ENCODE measurements at regions not wholly inside any gene's neighbourhood (a gene's known extent, or its start where the extent isn't known, plus 50 kb on each side); places are given as distances from the start of the nearest gene placed in this dataset.

- no peak overlapping the region for H3K4me3 ChIP-seq (ENCODE audit: low read length)
- H3K36me3 ChIP-seq (ENCODE audit: control insufficient read depth, insufficient read depth, low read length) = no peaks in the 10 kb centered on the region
- peak; percentile 14 for DNase-seq
- H3K27ac ChIP-seq (ENCODE audit: low read length) = no peak overlapping the region
- no peaks in the 10 kb centered on the region for H3K9me3 ChIP-seq (replicated peaks; ENCODE audit: control insufficient read depth, low read depth, low read length)
- peaks cover 5% of the 10 kb centered on the region for H3K4me1 ChIP-seq (ENCODE audit: control insufficient read depth, insufficient read depth, low read length)
- 28% methylated on average over 2 of the region's 5 CpGs for WGBS (ENCODE audit: insufficient coverage)
- H3K27me3 ChIP-seq (ENCODE audit: control insufficient read depth, insufficient read depth, low read length) = peaks cover 2% of the 10 kb centered on the region
These were observed 54.5 kb upstream of the PLXNA2 start for GRCh38 chr1:208298593-208299269.

DNA sequence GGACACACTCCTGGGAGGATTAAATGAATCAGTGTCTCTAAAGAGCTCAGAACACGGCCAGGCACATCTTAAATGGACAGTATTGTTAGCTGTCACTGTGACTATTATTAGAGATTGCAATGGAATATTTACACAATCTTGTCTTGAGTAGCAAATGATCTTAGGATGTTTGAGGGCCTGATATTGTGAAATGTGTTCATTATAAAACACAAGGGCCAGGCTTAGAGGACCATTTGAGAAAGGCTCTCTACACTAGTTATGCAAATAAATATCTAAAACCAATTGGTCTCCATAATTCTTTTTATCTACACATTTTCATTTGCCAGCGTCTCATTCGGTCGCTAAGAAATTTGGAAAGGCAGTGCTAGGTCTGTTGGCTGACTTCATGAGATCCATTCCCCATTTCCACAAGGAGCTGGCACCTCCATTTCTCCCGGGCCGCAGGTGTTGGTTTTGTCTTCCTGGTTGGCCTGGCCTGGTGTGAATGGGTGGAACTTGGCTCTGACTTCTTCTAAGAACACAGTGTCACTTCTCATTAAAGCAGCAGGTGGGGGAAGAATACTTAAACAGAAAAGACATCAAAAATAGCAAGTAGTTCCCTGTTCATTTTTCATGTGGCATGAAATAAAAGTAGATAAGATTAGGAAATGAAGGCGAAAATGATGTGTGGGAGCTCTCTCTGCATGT, 56.0 kb upstream of the PLXNA2 start:
- peaks cover 2% of the 10 kb centered on the region for H3K27me3 ChIP-seq (ENCODE audit: control insufficient read depth, insufficient read depth, low read length)
- 86% methylated on average over 1 of the region's 7 CpGs for WGBS (ENCODE audit: insufficient coverage)
- no peak for DNase-seq
- H3K27ac ChIP-seq (ENCODE audit: low read length) = no peak overlapping the region
- no peaks in the 10 kb centered on the region for H3K36me3 ChIP-seq (ENCODE audit: control insufficient read depth, insufficient read depth, low read length)
- no peak overlapping the region for H3K4me3 ChIP-seq (ENCODE audit: low read length)
- H3K9me3 ChIP-seq (replicated peaks; ENCODE audit: control insufficient read depth, low read depth, low read length) = no peaks in the 10 kb centered on the region
- peaks cover 5% of the 10 kb centered on the region for H3K4me1 ChIP-seq (ENCODE audit: control insufficient read depth, insufficient read depth, low read length)

GRCh38 chr1:208302699-208303238, 58.6 kb upstream of the PLXNA2 start:
- no peaks in the 10 kb centered on the region for H3K27me3 ChIP-seq (ENCODE audit: control insufficient read depth, insufficient read depth, low read length)
- no peak for DNase-seq
- peaks cover 5% of the 10 kb centered on the region for H3K4me1 ChIP-seq (ENCODE audit: control insufficient read depth, insufficient read depth, low read length)
- 93% methylated on average over 4 of the region's 4 CpGs for WGBS (ENCODE audit: insufficient coverage)
- H3K4me3 ChIP-seq (ENCODE audit: low read length) = no peak overlapping the region
- no peaks in the 10 kb centered on the region for H3K36me3 ChIP-seq (ENCODE audit: control insufficient read depth, insufficient read depth, low read length)
- no peaks in the 10 kb centered on the region for H3K9me3 ChIP-seq (replicated peaks; ENCODE audit: control insufficient read depth, low read depth, low read length)
- no peak overlapping the region for H3K27ac ChIP-seq (ENCODE audit: low read length)

- WGBS (ENCODE audit: insufficient coverage) = 58% methylated on average over 2 of the region's 8 CpGs
- Histone ChIP-seq H3K27ac (ENCODE audit: low read length) (no peak overlapping the region), H3K27me3 (ENCODE audit: control insufficient read depth, insufficient read depth, low read length) (no peaks in the 10 kb centered on the region), H3K4me3 (ENCODE audit: low read length) (no peak overlapping the region), H3K36me3 (ENCODE audit: control insufficient read depth, insufficient read depth, low read length) (no peaks in the 10 kb centered on the region), H3K9me3 (replicated peaks; ENCODE audit: control insufficient read depth, low read depth, low read length) (no peaks in the 10 kb centered on the region), H3K4me1 (ENCODE audit: control insufficient read depth, insufficient read depth, low read length) (no peaks in the 10 kb centered on the region)
- peak; percentile 24 for DNase-seq
These were observed 59.8 kb upstream of the PLXNA2 start for GRCh38 chr1:208303743-208304712.

GRCh38 chr1:208308221-208308620, 64.0 kb upstream of the PLXNA2 start:
- no peak overlapping the region for H3K27ac ChIP-seq (ENCODE audit: low read length)
- 46% methylated on average over 2 of the region's 3 CpGs for WGBS (ENCODE audit: insufficient coverage)
- H3K9me3 ChIP-seq (replicated peaks; ENCODE audit: control insufficient read depth, low read depth, low read length) = no peaks in the 10 kb centered on the region
- H3K27me3 ChIP-seq (ENCODE audit: control insufficient read depth, insufficient read depth, low read length) = no peaks in the 10 kb centered on the region
- no peaks in the 10 kb centered on the region for H3K36me3 ChIP-seq (ENCODE audit: control insufficient read depth, insufficient read depth, low read length)
- DNase-seq = no peak
- no peaks in the 10 kb centered on the region for H3K4me1 ChIP-seq (ENCODE audit: control insufficient read depth, insufficient read depth, low read length)
- no peak overlapping the region for H3K4me3 ChIP-seq (ENCODE audit: low read length)

DNA sequence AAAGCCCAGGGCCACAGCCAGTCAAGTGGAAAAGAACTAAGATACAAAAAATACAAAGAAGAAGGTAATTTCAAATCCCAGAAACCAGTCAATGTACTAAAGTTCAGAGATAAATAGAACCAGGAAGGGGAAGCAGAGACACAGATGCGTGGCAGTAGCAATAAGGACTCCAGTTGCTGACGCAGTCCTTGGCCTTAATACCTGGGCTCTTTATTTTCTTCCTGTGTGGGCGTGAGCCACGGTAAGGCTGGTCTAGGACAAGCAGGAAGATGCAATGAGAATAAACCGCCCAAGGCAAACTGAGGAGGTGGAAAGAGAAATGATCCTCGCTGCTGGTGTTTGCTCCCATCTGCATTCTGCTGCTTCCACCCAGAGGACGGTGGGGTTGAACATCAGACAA, 65.6 kb upstream of the PLXNA2 start:
- H3K4me3 ChIP-seq (ENCODE audit: low read length) = no peak overlapping the region
- no peak for DNase-seq
- H3K27me3 ChIP-seq (ENCODE audit: control insufficient read depth, insufficient read depth, low read length) = no peaks in the 10 kb centered on the region
- no peaks in the 10 kb centered on the region for H3K36me3 ChIP-seq (ENCODE audit: control insufficient read depth, insufficient read depth, low read length)
- H3K9me3 ChIP-seq (replicated peaks; ENCODE audit: control insufficient read depth, low read depth, low read length) = no peaks in the 10 kb centered on the region
- no peaks in the 10 kb centered on the region for H3K4me1 ChIP-seq (ENCODE audit: control insufficient read depth, insufficient read depth, low read length)
- 78% methylated on average over 5 of the region's 7 CpGs for WGBS (ENCODE audit: insufficient coverage)
- H3K27ac ChIP-seq (ENCODE audit: low read length) = no peak overlapping the region

- peaks cover 3% of the 10 kb centered on the region for H3K27me3 ChIP-seq (ENCODE audit: control insufficient read depth, insufficient read depth, low read length)
- no peak overlapping the region for H3K4me3 ChIP-seq (ENCODE audit: low read length)
- no peak overlapping the region for H3K27ac ChIP-seq (ENCODE audit: low read length)
- H3K36me3 ChIP-seq (ENCODE audit: control insufficient read depth, insufficient read depth, low read length) = no peaks in the 10 kb centered on the region
- no peaks in the 10 kb centered on the region for H3K9me3 ChIP-seq (replicated peaks; ENCODE audit: control insufficient read depth, low read depth, low read length)
- no peaks in the 10 kb centered on the region for H3K4me1 ChIP-seq (ENCODE audit: control insufficient read depth, insufficient read depth, low read length)
- DNase-seq = no peak
These were observed 68.5 kb upstream of the PLXNA2 start for GRCh38 chr1:208312706-208313105.

- no CpG with 5 or more reads among the region's 2 CpGs for WGBS (ENCODE audit: insufficient coverage)
- Histone ChIP-seq H3K27me3 (ENCODE audit: control insufficient read depth, insufficient read depth, low read length) (peaks cover 3% of the 10 kb centered on the region), H3K9me3 (replicated peaks; ENCODE audit: control insufficient read depth, low read depth, low read length) (no peaks in the 10 kb centered on the region), H3K4me3 (ENCODE audit: low read length) (no peak overlapping the region), H3K36me3 (ENCODE audit: control insufficient read depth, insufficient read depth, low read length) (no peaks in the 10 kb centered on the region), H3K27ac (ENCODE audit: low read length) (no peak overlapping the region), H3K4me1 (ENCODE audit: control insufficient read depth, insufficient read depth, low read length) (no peaks in the 10 kb centered on the region)
- DNase-seq = no peak
These were observed 70.2 kb upstream of the PLXNA2 start for GRCh38 chr1:208314431-208314830.

- H3K9me3 ChIP-seq (replicated peaks; ENCODE audit: control insufficient read depth, low read depth, low read length) = no peaks in the 10 kb centered on the region
- no peaks in the 10 kb centered on the region for H3K4me1 ChIP-seq (ENCODE audit: control insufficient read depth, insufficient read depth, low read length)
- peaks cover 3% of the 10 kb centered on the region for H3K27me3 ChIP-seq (ENCODE audit: control insufficient read depth, insufficient read depth, low read length)
- no peak overlapping the region for H3K27ac ChIP-seq (ENCODE audit: low read length)
- H3K36me3 ChIP-seq (ENCODE audit: control insufficient read depth, insufficient read depth, low read length) = no peaks in the 10 kb centered on the region
- no CpG with 5 or more reads among the region's 2 CpGs for WGBS (ENCODE audit: insufficient coverage)
- no peak overlapping the region for H3K4me3 ChIP-seq (ENCODE audit: low read length)
- no peak for DNase-seq
These were observed 74.1 kb upstream of the PLXNA2 start for GRCh38 chr1:208318150-208318734.
